ENCODE measurements at regions not wholly inside any gene's neighbourhood (a gene's known extent, or its start where the extent isn't known, plus 50 kb on each side); places are given as distances from the start of the nearest gene placed in this dataset.
"Not testable (repeated sequence)": the region's sequence is repeated elsewhere in the genome, so short reads cannot be mapped to it uniquely, and the experiment has no call there.

DNA sequence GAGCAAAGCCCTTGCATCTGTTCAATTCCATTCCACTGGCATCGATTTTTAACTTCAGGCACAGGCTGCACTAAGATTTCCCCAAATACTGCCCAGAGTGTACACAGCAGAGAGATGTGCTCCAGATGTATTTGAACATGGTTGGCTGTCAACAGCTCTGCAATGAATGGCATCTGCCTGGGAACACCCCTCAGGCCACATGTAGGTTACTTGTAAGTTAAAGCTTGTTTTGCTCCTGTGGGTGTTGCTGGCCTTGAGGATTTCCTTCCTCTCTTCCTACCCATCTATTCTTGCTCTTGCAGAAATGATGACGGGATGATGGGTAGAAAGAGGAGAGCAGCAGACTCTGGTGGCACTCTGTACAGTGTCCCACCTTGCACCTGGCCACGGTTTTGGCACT is 69.3 kb upstream of the HELT start:
- DNase-seq (ENCODE audit: low spot score) = no peak

DNA sequence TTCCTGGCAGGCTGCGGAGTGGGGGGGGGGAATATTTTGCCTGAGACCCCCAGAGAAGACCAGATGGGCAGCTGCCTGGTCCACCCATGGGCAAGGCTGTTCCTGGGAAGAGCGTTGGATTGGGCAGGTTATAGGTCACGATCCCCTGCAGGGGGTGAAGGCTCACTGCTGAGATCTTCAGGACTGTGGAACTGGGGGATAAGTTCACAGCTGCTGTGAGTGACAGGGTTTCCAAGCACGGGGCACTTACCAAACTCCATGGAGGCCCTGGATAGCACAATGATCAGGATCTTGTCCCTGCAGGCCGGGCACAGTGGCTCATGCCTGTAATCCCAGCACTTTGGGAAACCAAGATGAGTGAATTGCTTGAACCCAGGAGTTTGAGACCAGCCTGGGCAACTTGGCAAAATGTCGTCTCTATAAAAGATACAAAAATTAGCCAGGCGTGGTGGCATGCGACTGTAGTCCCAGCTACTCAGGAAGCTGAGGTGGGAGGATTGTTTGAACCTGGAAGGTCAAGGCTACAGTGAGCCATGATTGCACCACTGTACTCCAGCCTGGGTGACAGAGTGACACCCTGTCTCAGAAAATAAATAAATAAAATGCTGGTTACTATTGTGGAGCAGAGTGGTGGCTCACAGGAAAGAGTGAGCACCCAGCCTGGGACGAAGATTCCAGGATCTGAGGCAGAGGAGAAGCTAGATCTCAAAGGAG is 68.0 kb upstream of the HELT start:
- no peak for DNase-seq (ENCODE audit: low spot score)

DNA sequence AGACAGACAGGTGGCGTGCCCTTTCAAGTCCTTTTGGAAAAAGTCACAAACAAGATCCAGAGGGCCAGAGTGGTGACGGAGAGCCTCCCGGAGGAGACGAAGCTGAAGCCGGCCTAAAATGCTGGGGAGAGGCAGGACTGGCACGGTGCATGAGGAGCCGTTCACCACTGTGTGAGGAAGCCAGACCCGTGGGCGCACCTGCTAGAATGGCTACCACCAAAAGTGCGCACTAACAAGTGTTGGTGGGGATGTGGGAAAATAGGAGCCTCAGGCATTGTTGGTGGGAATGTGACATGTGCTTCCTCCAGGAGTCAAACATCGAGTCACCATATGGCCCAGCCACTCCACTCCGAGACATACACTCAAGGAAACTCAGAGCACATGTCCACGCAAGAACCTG is 67.4 kb upstream of the HELT start:
- DNase-seq (ENCODE audit: low spot score) = no peak

DNA sequence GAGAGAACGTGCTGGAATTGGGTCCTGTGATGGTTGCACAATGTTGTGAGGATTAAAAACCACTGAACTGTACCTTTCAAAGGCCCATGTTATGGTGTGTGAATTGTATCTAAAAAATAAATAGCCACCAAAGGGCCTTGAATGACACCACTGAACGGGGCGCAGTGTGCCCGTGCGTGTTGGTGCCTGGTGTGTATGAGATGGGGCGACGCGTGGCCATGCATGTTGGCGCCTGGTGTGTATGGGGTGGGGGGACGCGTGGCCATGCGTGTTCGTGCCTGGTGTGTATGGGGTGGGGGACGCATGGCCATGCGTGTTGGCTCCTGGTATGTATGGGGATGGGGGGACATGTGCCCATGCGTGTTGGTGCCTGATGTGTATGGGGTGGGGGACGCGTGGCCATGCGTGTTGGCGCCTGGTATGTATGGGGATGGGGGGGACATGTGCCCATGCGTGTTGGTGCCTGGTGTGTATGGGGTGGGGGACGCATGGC is 66.6 kb upstream of the HELT start:
- DNase-seq (ENCODE audit: low spot score) = no peak

DNA sequence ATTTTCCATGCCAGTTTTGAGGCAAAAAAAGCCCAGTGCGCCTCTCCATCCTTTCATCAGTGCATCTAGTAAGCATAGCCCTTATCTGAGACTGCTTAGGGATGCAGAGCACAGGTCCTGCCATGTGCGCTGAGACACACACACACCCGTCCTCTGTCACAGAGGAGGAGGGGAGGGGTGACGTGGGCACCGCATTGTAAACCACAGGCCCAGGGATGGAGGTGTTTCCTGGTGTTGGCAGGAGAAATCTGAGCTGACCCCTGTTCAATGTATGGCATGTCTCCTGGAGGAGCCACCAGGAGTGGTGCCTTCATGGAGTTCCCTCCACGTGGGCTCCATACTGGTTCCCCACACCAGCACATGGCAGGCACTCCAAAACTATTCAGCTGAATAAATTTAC is 65.8 kb upstream of the HELT start:
- no peak for DNase-seq (ENCODE audit: low spot score)

DNA sequence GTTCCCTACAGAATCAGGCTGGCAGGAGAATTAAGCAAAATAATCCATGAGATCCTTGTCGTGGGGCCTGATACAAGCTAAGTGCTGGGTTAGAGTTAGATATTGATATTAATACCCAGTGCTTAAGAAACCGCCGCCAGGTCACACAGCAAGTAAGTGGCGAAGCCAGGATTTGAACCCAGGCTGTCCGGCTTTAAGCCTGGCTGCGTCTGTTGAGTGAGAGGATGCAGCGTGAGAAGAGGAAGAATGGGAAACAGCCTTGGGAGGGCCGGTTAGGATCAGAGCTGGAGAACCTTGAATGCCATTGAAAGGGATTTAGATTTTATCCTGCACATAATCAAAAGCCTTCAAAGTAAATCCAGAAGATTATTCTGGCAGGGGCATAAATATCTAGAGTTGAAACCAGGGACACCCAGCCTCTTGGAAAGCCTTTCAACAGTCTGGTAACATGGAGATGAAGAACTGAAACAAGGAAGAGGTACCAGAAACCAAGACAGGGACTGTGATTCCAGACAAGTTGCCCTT is 64.8 kb upstream of the HELT start:
- no peak for DNase-seq (ENCODE audit: low spot score)

DNA sequence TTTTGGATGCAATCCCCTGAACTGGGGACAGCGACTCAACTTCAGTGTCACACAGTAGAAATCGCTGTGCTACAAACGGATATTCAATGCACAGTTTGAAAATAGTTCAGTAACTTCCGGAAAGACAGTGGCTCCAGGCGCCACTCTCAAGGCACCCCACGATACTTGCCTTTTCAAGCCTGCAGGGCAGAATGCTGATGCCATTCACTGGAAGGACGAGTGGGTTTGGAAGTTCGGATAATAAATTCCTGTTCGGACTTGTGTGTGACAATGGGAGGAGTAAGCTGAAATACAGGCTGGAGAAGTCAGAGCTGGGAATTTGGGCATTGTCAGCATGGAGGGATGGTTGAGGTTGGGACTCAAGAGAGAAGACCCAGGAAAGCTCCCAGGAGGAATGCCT is 64.3 kb upstream of the HELT start:
- DNase-seq (ENCODE audit: low spot score) = no peak

DNA sequence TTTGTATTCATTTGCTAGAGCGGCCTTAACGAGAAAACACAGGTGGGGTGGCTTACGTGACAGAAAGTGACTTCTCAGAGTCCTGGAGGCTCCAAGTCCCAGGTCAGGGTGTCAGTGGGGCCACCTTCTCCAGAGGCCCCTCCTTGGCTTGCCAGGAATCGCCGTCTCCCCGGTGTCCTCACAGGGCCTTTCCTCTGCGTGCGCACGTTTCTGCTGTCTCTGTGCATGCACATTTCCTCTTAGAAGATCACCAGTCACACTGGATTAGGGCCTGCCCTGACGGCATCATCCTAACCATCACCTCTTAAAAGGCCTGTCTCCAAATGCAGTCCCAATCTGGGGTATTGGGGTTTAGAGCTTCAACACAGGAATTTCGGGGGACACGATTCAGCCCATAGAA is 63.8 kb upstream of the HELT start:
- DNase-seq (ENCODE audit: low spot score) = no peak

DNA sequence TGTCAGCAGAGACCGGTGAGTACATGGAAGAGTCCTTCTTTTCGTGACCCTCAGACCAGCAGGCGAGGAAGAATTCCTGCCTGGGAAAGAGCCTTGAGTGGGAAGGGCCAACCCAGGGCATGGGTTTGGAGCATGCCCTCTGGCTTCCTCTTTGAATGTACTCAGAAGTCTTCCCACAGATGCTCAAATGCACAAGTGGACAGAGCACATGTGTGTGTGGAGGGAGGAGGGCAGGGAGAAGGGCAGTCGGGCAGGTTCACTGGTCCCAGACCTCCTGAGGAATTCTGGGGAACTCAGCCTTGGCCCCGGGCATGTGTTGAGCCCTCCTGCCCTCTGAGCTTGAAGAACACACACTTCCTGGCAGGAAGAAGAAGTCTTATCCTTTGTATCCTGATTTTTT is 63.2 kb upstream of the HELT start:
- no peak for DNase-seq (ENCODE audit: low spot score)

DNA sequence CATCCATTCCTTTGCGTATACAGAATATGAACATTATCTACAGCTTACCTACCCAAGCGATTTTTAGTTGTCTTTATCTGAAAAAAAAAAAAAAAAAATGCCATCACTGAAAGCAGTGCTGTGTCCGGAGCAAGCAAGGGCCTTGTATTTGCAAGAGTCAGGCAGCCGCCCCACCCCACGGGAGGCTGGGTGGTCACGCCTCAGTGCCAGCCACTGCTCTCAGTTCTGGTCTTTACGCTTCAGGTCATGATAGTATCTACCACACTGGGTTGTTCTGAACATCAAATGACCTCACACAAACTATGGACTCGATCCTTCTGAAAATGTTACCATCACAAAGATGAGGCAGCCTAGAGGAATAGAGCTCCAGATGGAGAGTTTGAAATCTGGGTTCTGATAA is 62.7 kb upstream of the HELT start:
- DNase-seq (ENCODE audit: low spot score) = no peak

DNA sequence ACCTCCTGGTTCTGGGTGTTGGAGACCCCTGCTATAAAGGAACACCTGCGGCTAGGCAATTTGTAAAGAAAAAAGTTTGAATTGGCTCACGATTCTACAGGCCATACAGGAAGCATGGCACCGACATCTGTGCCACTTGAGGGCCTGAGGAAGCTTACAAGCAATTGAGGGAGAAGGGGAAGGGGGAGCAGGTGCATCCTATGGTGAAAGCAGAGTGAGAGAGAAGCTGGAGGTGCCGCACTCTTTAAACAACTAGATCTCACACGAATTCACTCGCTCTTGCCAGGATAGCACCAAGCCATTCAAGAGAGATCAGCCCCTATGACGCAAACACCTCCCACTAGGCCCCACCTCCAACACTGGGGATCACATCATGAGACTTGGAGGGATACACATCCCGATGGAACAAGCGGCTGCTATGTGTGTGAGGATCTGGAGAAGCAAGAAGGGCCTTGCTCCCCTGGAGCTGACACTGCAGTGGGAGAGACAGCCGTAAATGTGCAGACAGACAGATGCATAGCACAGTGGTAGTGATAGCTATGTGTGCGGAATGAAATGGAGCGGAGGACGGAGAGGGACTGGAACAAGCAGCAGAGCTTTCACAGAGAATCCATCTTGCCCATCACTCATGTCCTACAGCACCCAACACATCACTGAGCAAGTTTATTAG is 60.7 kb upstream of the HELT start:
- DNase-seq (ENCODE audit: low spot score) = no peak

DNA sequence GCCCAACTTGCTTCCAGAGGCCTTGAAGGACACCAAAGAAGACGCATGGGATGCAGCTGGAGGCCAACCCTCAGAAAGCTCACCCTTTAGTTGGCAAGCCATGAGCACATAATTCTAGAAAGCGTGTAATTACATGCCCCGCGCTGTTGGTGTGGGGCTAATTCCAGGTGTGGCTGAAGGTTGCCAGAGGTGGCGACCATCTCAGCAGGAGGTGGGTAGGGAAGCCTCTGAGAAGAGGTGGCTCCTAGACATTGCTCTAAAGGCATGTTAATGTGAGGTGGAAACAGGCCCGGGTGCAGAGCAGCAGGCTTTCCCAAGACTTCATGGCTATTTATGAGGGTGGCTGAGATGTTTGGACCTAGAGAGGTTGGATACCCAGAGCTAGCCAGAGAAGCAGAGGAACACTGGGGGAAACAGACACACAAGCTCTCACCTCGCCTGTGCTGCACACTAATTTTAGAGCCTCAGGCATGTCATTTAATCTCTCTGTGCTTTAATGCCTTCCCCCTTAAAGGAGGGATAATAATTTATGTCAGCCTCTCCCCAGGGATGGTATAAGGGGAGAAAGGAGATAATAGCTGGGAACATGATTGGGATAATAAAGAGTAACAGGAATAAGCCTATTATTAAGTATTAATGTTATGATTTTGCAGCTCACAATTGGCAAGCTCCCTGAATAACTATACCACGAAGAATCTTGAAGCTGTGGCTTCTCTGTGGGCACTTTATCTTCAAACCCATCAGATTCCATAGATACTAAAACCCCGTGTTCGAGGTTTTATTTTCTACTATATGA is 60.0 kb upstream of the HELT start:
- DNase-seq (ENCODE audit: low spot score) = no peak

DNA sequence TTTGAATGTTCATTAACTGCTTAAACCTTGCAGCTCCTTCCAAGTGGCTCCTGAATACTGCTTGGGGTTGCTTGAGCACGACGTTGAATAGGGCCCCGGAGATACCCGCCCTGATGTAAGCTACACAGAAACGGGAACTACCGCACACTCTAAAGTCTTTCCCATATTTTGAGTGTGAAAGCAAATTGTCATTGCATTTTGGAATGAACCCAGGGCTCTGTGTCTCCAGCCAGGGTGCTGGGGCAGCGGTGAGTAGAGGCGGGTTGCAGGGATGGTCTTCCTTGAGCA is 59.4 kb upstream of the HELT start:
- DNase-seq (ENCODE audit: low spot score) = no peak

DNA sequence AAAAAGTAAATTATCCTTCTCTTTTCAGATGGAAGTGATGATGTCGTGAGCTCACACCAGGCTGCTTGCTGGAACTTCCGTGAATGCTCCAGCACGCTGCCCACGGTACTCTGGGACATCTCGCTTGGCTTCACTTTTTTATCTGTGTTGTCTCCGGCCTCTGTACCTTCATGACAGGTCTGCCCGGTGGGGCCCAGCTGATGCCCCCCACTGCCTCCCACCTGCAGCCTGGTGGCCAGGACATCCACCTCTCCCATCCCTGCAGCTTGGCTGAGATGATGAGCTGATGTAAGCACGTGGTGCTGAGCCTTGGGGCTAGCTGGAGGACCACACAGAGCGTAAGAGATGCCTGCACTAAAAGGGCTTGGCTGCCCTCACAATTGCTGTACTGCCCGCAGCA is 59.0 kb upstream of the HELT start:
- DNase-seq (ENCODE audit: low spot score) = no peak

DNA sequence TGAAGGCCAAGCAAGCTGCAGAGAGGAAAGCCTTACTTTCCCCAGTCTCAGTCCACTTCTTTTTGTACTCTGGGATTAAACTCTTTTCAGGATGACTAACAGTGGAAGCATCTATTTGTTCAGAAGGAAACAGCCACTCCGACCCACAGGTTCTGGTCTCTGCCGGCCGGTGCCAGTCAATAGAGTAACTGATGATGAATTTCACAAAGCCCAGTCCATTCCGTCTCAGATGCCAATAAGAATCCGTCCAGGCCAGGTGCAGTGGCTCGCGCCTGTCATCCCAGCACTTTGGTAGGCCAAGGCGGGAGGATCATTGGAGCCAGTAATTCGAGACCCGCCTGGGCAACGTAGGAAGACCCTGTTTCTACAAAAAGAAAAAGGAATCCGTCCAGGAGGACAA is 58.5 kb upstream of the HELT start:
- no peak for DNase-seq (ENCODE audit: low spot score)

DNA sequence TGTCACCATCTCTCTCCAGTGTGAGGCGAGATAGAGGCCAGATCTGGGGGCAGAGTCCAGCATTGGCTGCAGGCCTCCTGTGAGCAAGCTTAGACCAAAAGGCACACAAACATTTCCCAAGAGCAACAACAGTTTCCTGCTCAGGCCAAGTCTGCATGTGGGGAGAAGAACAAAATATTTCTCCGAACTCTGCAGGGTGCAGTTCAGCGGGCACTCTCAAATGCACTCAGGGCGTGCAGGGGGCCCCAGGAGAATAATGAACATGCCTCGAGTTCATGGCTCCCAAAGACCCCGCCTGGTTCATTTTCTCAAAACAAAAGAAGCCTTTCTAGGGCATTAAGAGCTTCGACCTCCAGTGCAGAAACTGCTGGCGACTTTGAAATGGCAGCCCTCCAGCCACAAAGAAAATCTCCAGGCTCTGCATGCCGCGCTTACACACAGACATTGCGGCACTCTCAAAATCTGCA is 57.8 kb upstream of the HELT start:
- DNase-seq (ENCODE audit: low spot score) = no peak

DNA sequence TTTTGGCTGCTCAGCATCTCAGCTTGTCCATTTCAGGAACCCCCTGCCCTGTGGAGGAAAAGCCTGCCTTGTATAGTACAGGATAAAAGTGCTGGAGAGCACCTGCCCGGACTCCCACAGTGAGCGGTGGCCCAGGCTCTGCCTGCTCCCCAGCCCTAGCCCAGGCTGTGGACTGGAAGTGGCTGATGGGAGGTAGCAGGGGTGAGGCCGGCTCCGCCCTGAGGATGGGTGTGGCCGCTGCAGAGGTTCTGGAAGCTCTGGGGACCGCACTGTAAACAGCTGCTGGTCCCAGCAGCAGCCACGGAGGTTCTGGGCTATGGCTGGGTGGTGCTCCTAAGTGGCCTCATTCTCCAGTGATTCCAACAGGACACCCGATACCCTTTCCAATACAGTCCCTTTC is 56.6 kb upstream of the HELT start:
- DNase-seq (ENCODE audit: low spot score) = no peak

DNA sequence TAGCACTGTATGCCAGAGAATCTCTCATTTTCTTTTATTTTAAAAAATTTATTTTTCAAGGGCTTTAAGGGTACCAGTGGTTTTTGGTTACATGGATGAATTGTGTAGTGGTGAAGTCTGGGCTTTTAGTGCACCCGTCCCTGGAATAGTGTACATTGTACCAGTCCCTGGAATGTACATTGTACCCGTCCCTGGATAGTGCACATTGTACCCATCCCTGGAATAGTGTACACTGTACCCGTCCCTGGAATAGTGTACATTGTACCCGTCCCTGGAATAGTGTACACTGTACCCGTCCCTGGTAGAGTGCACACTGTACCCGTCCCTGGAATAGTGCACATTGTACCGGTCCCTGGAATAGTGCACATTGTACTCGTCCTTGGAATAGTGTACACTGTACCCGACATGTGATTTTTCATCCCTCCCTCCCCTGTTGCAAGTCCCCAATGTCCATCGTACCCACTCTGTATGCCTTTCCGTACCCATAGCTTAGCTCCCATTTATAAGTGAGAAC is 56.1 kb upstream of the HELT start:
- DNase-seq (ENCODE audit: low spot score) = no peak

DNA sequence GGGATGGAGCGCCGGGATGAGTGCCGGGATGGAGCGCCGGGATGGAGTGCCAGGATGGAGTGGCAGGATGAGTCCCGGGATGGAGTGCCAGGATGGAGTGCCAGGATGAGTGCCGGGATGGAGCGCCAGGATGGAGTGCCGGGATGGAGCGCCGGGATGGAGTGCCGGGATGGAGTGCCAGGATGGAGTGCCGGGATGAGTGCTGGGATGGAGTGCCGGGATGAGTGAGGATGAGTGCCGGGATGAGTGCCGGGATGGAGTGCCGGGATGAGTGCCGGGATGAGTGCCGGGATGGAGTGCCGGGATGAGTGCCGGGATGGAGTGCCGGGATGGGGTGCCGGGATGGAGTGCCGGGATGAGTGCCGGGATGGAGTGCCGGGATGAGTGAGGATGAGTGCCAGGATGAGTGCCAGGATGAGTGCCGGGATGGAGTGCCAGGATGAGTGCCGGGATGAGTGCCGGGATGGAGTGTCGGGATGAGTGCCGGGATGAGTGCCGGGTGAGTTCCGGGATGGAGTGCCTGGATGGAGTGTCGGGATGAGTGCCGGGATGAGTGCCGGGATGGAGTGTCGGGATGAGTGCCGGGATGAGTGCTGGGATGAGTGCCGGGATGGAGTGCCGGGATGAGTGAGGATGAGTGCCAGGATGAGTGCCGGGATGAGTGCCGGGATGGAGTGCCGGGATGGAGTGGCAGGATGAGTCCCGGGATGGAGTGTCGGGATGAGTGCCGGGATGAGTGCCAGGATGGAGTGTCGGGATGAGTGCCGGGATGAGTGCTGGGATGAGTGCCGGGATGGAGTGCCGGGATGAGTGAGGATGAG is 52.9 kb upstream of the HELT start:
- not testable (repeated sequence) for DNase-seq (ENCODE audit: low spot score)

DNA sequence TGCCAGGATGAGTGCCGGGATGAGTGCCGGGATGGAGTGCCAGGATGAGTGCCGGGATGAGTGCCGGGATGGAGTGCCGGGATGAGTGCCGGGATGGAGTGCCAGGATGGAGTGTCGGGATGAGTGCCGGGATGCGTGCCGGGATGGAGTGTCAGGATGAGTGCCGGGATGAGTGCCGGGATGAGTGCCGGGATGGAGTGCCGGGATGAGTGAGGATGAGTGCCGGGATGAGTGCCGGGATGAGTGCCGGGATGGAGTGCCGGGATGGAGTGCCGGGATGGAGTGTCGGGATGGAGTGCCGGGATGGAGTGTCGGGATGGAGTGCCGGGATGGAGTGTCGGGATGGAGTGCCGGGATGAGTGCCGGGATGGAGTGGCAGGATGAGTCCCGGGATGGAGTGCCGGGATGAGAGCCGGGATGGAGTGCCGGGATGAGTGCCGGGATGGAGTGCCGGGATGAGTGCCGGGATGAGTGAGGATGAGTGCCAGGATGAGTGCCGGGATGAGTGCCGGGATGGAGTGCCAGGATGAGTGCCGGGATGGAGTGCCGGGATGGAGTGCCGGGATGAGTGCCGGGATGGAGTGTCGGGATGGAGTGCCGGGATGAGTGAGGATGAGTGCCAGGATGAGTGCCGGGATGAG is 52.1 kb upstream of the HELT start:
- DNase-seq (ENCODE audit: low spot score) = not testable (repeated sequence)

DNA sequence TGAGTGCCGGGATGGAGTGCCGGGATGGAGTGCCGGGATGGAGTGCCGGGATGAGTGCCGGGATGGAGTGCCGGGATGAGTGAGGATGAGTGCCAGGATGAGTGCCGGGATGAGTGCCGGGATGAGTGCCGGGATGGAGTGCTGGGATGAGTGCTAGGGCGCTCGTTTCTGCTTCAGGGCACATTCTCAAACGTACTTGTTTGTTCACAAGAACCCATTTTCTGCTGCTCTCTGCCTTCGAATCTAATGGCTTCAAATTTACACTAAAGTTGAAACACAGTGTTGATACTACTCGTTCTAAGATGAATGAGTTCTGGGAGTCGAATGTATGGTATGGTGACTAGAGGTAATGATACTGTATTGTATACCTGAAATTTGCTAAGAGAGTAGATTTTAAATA is 50.6 kb upstream of the HELT start:
- not testable (repeated sequence) for DNase-seq (ENCODE audit: low spot score)

Measured in A172 (cell line).